ENCODE measurements at regions not wholly inside any gene's neighbourhood (a gene's known extent, or its start where the extent isn't known, plus 50 kb on each side); places are given as distances from the start of the nearest gene placed in this dataset.
"Not testable (repeated sequence)": the region's sequence is repeated elsewhere in the genome, so short reads cannot be mapped to it uniquely, and the experiment has no call there.

- Histone ChIP-seq H3K4me1 (ENCODE audit: low read depth, poor library complexity, severe bottlenecking) (peaks cover 47% of the 10 kb centered on the region), H3K27ac (no peak overlapping the region), H3K9ac (no peak overlapping the region)
Measured at GRCh38 chr15:31221936-31222515, 104.6 kb upstream of the KLF13 start.

GRCh38 chr15:31222773-31223341, 103.8 kb upstream of the KLF13 start:
- H3K4me2 ChIP-seq, result no peak overlapping the region
- H3K4me3 ChIP-seq (IDR thresholded peaks at IDR 0.05; ENCODE audit: insufficient read depth, low read depth, low read length), result no peak overlapping the region
- H3K36me3 ChIP-seq (ENCODE audit: insufficient read depth), result no peaks in the 10 kb centered on the region
- H3K27me3 ChIP-seq (ENCODE audit: insufficient read depth, low read depth), result no peaks in the 10 kb centered on the region
- H2AFZ ChIP-seq (ENCODE audit: low read depth), result no peak overlapping the region
- H3K4me1 ChIP-seq (ENCODE audit: low read depth, poor library complexity, severe bottlenecking), result peaks cover 52% of the 10 kb centered on the region
- no peak for TF ChIP-seq CTCF (conservative IDR thresholded peaks at IDR 0.05; ENCODE audit: low read depth, low read length)
- no peak overlapping the region for H3K27ac ChIP-seq
- no peak overlapping the region for H3K9ac ChIP-seq
- H4K20me1 ChIP-seq (ENCODE audit: insufficient read depth), result no peaks in the 10 kb centered on the region
- peaks cover 16% of the 10 kb centered on the region for H3K79me2 ChIP-seq (ENCODE audit: insufficient read depth, low read depth)

More at GRCh38 chr15:31221936-31222515, 104.6 kb upstream of the KLF13 start:
- Histone ChIP-seq H2AFZ (ENCODE audit: low read depth) (no peak overlapping the region), H3K36me3 (ENCODE audit: insufficient read depth) (no peaks in the 10 kb centered on the region), H3K4me2 (no peak overlapping the region), H3K4me3 (IDR thresholded peaks at IDR 0.05; ENCODE audit: insufficient read depth, low read depth, low read length) (no peak overlapping the region), H4K20me1 (ENCODE audit: insufficient read depth) (no peaks in the 10 kb centered on the region), H3K79me2 (ENCODE audit: insufficient read depth, low read depth) (peaks cover 7% of the 10 kb centered on the region), H3K27me3 (ENCODE audit: insufficient read depth, low read depth) (no peaks in the 10 kb centered on the region)
- no peak for TF ChIP-seq CTCF (conservative IDR thresholded peaks at IDR 0.05; ENCODE audit: low read depth, low read length)

GRCh38 chr15:31223478-31224350, 102.9 kb upstream of the KLF13 start:
- Histone ChIP-seq H3K4me2 (no peak overlapping the region), H3K4me3 (IDR thresholded peaks at IDR 0.05; ENCODE audit: insufficient read depth, low read depth, low read length) (no peak overlapping the region), H2AFZ (ENCODE audit: low read depth) (no peak overlapping the region), H3K9ac (no peak overlapping the region), H3K36me3 (ENCODE audit: insufficient read depth) (no peaks in the 10 kb centered on the region), H3K27me3 (ENCODE audit: insufficient read depth, low read depth) (no peaks in the 10 kb centered on the region), H3K4me1 (ENCODE audit: low read depth, poor library complexity, severe bottlenecking) (peaks cover 52% of the 10 kb centered on the region), H3K27ac (no peak overlapping the region), H4K20me1 (ENCODE audit: insufficient read depth) (no peaks in the 10 kb centered on the region), H3K79me2 (ENCODE audit: insufficient read depth, low read depth) (peaks cover 24% of the 10 kb centered on the region)
- no peak for TF ChIP-seq CTCF (conservative IDR thresholded peaks at IDR 0.05; ENCODE audit: low read depth, low read length)

- not testable (repeated sequence) for H2AFZ ChIP-seq (ENCODE audit: low read depth); H3K4me2 ChIP-seq; H3K36me3 ChIP-seq (ENCODE audit: insufficient read depth); H3K9ac ChIP-seq; H3K27me3 ChIP-seq (ENCODE audit: insufficient read depth, low read depth); H4K20me1 ChIP-seq (ENCODE audit: insufficient read depth); H3K4me3 ChIP-seq (IDR thresholded peaks at IDR 0.05; ENCODE audit: insufficient read depth, low read depth, low read length); H3K27ac ChIP-seq
- Histone ChIP-seq H3K4me1 (ENCODE audit: low read depth, poor library complexity, severe bottlenecking) (peaks cover 55% of the 10 kb centered on the region), H3K79me2 (ENCODE audit: insufficient read depth, low read depth) (peaks cover 27% of the 10 kb centered on the region)
Measured at GRCh38 chr15:31224661-31225060, 102.0 kb upstream of the KLF13 start.
